Mesenchymal stem cell (in vitro differentiated cells and primary cell): ENCODE measurements at regions not wholly inside any gene's neighbourhood (a gene's known extent, or its start where the extent isn't known, plus 50 kb on each side); places are given as distances from the start of the nearest gene placed in this dataset.

ENCODE experiments used
- DNase-seq: peaks from one replicate; pipeline ENCODE4 v3.0.0-alpha.2; 2013
- H2AFZ ChIP-seq: one replicate; pipeline ENCODE4 v1.6.1; 2013; ENCODE audit warnings: low read depth, mild to moderate bottlenecking, control low read depth, inconsistent platforms, low read length, moderate library complexity
- H2AK5ac ChIP-seq: 2 replicates; pipeline ENCODE4 v1.6.1; 2013; ENCODE audit warnings: low read length, moderate library complexity, mild to moderate bottlenecking, inconsistent platforms; ENCODE audit not compliant: severe bottlenecking
- H2BK120ac ChIP-seq: one replicate; pipeline ENCODE4 v1.6.1; 2013; ENCODE audit warnings: low read depth, mild to moderate bottlenecking, inconsistent platforms, low read length, moderate library complexity
- H2BK12ac ChIP-seq, 2 experiments: one replicate each; pipeline ENCODE4 v1.6.1; 2013; ENCODE audit warnings: inconsistent platforms in 2 of 2, low read length in 2 of 2, mild to moderate bottlenecking in 2 of 2, moderate library complexity in 2 of 2, control low read depth in 1 of 2
- H2BK15ac ChIP-seq: one replicate; pipeline ENCODE4 v1.6.1; 2013; ENCODE audit warnings: mild to moderate bottlenecking, low read depth, inconsistent platforms; ENCODE audit not compliant: poor library complexity, severe bottlenecking
- H2BK5ac ChIP-seq: 2 replicates; pipeline ENCODE4 v1.6.1; 2013; ENCODE audit warnings: low read depth, mild to moderate bottlenecking, low read length, control low read depth, inconsistent platforms; ENCODE audit not compliant: poor library complexity, severe bottlenecking
- H3K14ac ChIP-seq, 2 experiments: one replicate each; pipeline ENCODE4 v1.6.1; 2013; ENCODE audit warnings: inconsistent platforms in 2 of 2, low read length in 2 of 2, control low read depth in 1 of 2, mild to moderate bottlenecking in 1 of 2, moderate library complexity in 1 of 2
- H3K18ac ChIP-seq, 2 experiments: one replicate each; pipeline ENCODE4 v1.6.1; 2013; ENCODE audit warnings: inconsistent platforms in 2 of 2, low read length in 2 of 2, control low read depth in 1 of 2, low read depth in 1 of 2, mild to moderate bottlenecking in 1 of 2
- H3K23ac ChIP-seq, 2 experiments: one replicate each; pipeline ENCODE4 v1.6.1; 2013; ENCODE audit warnings: inconsistent platforms in 2 of 2, low read length in 2 of 2, mild to moderate bottlenecking in 2 of 2, moderate library complexity in 2 of 2, control low read depth in 1 of 2
- H3K27ac ChIP-seq: 2 replicates; pipeline ENCODE4 v1.5.1; 2013; ENCODE audit warnings: mild to moderate bottlenecking, moderate library complexity, low read length, control low read depth, inconsistent platforms; ENCODE audit not compliant: poor library complexity, severe bottlenecking
- H3K27me3 ChIP-seq, 2 experiments: 2 replicates each; pipeline versions ENCODE4 v1.6.1 to v1.7.0; 2013; ENCODE audit warnings: low read length in 2 of 2, mild to moderate bottlenecking in 2 of 2, moderate library complexity in 2 of 2, control low read depth in 1 of 2, inconsistent platforms in 1 of 2; ENCODE audit not compliant: control insufficient read depth in 1 of 2, insufficient read depth in 1 of 2
- H3K36me3 ChIP-seq, 2 experiments: 2 replicates each; pipeline versions ENCODE4 v1.6.1 to v1.7.0; 2013; ENCODE audit warnings: low read length in 2 of 2, control low read depth in 1 of 2, inconsistent platforms in 1 of 2, low read depth in 1 of 2, mild to moderate bottlenecking in 1 of 2; ENCODE audit not compliant: insufficient read depth in 2 of 2, control insufficient read depth in 1 of 2
- H3K4ac ChIP-seq, 2 experiments: one replicate each; pipeline ENCODE4 v1.6.1; 2013; ENCODE audit warnings: inconsistent platforms in 2 of 2, low read length in 2 of 2, mild to moderate bottlenecking in 2 of 2, moderate library complexity in 2 of 2, control low read depth in 1 of 2, low read depth in 1 of 2
- H3K4me1 ChIP-seq: 2 replicates; pipeline ENCODE4 v1.6.1; 2013; ENCODE audit warnings: low read depth, low read length, control low read depth; ENCODE audit not compliant: control insufficient read depth, insufficient read depth
- H3K4me2 ChIP-seq: 2 replicates; pipeline ENCODE4 v1.6.1; 2013; ENCODE audit warnings: low read length, mild to moderate bottlenecking, inconsistent platforms; ENCODE audit not compliant: poor library complexity, severe bottlenecking
- H3K4me3 ChIP-seq, 2 experiments: 2 replicates each; pipeline versions ENCODE4 v1.5.1 to v1.7.0; 2013; ENCODE audit warnings: low read length in 2 of 2, mild to moderate bottlenecking in 2 of 2, control low read depth in 1 of 2, low read depth in 1 of 2; ENCODE audit not compliant: insufficient read depth in 1 of 2
- H3K79me1 ChIP-seq: replicated peaks from 2 replicates; pipeline ENCODE4 v1.6.1; 2013; ENCODE audit warnings: mild to moderate bottlenecking, control low read depth, low read length, inconsistent platforms; ENCODE audit not compliant: poor library complexity, severe bottlenecking
- H3K9ac ChIP-seq: 2 replicates; pipeline ENCODE4 v1.7.0; 2013; ENCODE audit warnings: mild to moderate bottlenecking, low read length, moderate library complexity
- H3K9me3 ChIP-seq: 2 replicates; pipeline ENCODE4 v1.7.0; 2013; ENCODE audit warnings: mild to moderate bottlenecking, low read length; ENCODE audit not compliant: control insufficient read depth
- H4K8ac ChIP-seq: one replicate; pipeline ENCODE4 v1.6.1; 2013; ENCODE audit warnings: inconsistent platforms, mild to moderate bottlenecking, low read length, moderate library complexity
- H4K91ac ChIP-seq: one replicate; pipeline ENCODE4 v1.6.1; 2013; ENCODE audit warnings: mild to moderate bottlenecking, low read length, inconsistent platforms
- WGBS: methylation state at CpG from one replicate; pipeline ENCODE4 v1.1.7; 2013; ENCODE audit warnings: mixed read lengths; 5-methylcytosine and 5-hydroxymethylcytosine counted together

DNA sequence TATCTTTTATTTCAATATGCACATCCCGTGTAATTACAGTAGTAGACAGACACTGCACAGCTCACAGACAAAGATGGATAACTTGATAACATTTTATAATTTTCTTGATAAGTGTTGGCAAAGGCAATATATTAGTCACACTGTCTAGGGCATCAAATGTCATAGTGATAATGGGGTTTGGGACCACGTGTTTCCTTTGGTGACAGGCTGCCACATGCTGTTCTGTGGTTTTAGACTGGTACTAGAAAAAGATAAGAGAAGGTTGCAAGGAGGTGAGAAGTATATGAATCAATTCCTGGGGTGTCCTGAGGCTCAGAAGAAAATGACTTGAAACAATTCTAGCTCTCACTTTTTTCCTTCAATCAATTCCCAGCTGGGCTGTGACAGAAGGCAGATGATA lies 258.8 kb upstream of the CHD1 start:
- H2AFZ ChIP-seq: no peak overlapping the region
- no peaks in the 10 kb centered on the region for H3K4me1 ChIP-seq
- no peak overlapping the region for H3K23ac ChIP-seq
- H3K27ac ChIP-seq: no peak overlapping the region
- no peak overlapping the region for H3K4me2 ChIP-seq
- no peak overlapping the region for H3K14ac ChIP-seq
- no peak overlapping the region for H2BK15ac ChIP-seq
- H3K9me3 ChIP-seq: no peaks in the 10 kb centered on the region
- H4K91ac ChIP-seq: no peak overlapping the region
- no peak overlapping the region for H3K9ac ChIP-seq
- H4K8ac ChIP-seq: no peak overlapping the region
- H2AK5ac ChIP-seq: no peak overlapping the region
- no peak overlapping the region for H3K4ac ChIP-seq
- H3K18ac ChIP-seq: no peak overlapping the region
- H3K27me3 ChIP-seq: no peaks in the 10 kb centered on the region
- H2BK12ac ChIP-seq: no peak overlapping the region
- no peak overlapping the region for H2BK5ac ChIP-seq
- no peak overlapping the region for H2BK120ac ChIP-seq
- no peaks in the 10 kb centered on the region for H3K79me1 ChIP-seq
- H3K36me3 ChIP-seq: no peaks in the 10 kb centered on the region
- no peak overlapping the region for H3K4me3 ChIP-seq
- no peak for DNase-seq
- WGBS: 36% methylated on average over 2 of the region's 2 CpGs

DNA sequence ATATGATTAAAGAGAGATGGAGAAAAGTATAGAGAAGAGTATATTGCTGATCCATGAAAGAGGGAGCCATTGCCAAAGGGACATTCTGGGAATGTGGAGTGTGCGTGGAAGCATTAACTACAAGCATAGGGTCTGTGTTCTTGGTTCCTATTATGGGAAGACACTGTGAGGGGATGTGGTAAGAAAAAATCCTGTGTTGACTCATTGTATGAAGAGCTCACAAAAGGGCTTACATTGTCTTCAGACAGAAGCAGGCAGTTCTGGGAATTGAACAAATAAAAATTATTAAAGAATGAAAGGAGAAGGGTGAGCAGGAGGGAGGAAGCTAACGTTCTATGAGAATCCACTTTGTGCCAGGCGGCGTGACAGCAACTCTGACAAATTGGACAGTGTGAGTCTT lies 250.4 kb upstream of the CHD1 start:
- Histone ChIP-seq H3K9ac (no peak overlapping the region), H3K23ac (no peak overlapping the region), H2BK5ac (no peak overlapping the region), H4K91ac (no peak overlapping the region), H3K4me2 (no peak overlapping the region), H2AK5ac (no peak overlapping the region), H2BK120ac (no peak overlapping the region), H3K14ac (no peak overlapping the region), H3K4me3 (no peak overlapping the region), H3K9me3 (no peaks in the 10 kb centered on the region), H2AFZ (no peak overlapping the region), H3K18ac (no peak overlapping the region), H3K4ac (no peak overlapping the region), H3K4me1 (no peaks in the 10 kb centered on the region), H3K27ac (no peak overlapping the region), H2BK12ac (no peak overlapping the region), H2BK15ac (no peak overlapping the region), H3K36me3 (no peaks in the 10 kb centered on the region), H3K79me1 (no peaks in the 10 kb centered on the region), H3K27me3 (no peaks in the 10 kb centered on the region), H4K8ac (no peak overlapping the region)
- WGBS: 91% methylated on average over 4 of the region's 4 CpGs
- no peak for DNase-seq

DNA sequence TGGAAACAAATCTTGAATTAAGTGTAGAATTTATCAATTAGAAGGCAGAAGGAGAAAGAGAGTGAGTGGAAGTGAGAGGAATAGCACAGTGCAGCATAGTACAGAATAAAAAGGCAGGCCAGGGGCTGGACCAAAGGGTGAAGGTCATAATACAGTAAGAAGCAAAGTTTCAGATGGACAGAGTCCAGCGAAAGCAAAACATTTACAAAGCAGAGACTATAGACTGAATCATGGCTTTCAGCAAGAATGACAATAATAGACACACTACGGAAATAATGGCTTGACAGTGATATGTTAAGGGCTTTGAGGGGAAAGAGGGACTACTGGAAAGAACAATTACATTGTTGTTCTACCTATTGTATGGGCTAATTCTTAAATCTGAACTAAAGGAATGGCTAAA lies 249.0 kb upstream of the CHD1 start:
- Histone ChIP-seq H2BK15ac (no peak overlapping the region), H2AFZ (no peak overlapping the region), H4K91ac (no peak overlapping the region), H2BK5ac (no peak overlapping the region), H3K4ac (no peak overlapping the region), H2AK5ac (no peak overlapping the region), H3K4me2 (no peak overlapping the region), H2BK12ac (no peak overlapping the region), H3K36me3 (no peaks in the 10 kb centered on the region), H3K23ac (no peak overlapping the region), H3K27ac (no peak overlapping the region), H3K4me1 (no peaks in the 10 kb centered on the region), H3K4me3 (no peak overlapping the region), H4K8ac (no peak overlapping the region), H3K9me3 (no peaks in the 10 kb centered on the region), H3K9ac (no peak overlapping the region), H2BK120ac (no peak overlapping the region), H3K27me3 (no peaks in the 10 kb centered on the region), H3K18ac (no peak overlapping the region), H3K14ac (no peak overlapping the region), H3K79me1 (no peaks in the 10 kb centered on the region)
- no peak for DNase-seq
- 83% methylated on average over 2 of the region's 2 CpGs for WGBS

DNA sequence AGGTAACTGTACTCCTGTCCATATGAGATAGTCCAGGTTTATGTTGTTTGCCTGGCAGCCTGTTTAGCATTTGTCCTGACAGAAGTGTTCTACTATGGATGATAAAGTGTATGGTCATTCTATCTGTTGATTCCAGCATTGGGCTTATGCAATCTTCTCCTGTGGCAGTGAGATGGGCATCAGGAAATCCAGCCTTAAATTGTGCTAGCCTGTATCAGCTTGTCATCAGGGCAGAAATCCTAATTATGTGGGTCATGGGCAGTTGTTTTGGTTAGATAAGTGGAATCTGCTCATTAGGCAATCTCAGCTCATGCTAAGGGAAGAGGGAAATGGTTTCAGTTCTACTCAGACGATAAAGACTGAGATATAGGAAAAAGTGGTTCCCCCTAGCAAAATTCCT lies 247.4 kb upstream of the CHD1 start:
- H4K8ac ChIP-seq: no peak overlapping the region
- WGBS: no CpG with 5 or more reads among the region's 1 CpG
- peak; percentile 6 for DNase-seq

More for the DNA sequence above, 247.4 kb upstream of the CHD1 start:
- Histone ChIP-seq H3K14ac (no peak overlapping the region), H2BK12ac (no peak overlapping the region), H3K79me1 (no peaks in the 10 kb centered on the region), H3K4me1 (no peaks in the 10 kb centered on the region), H3K23ac (no peak overlapping the region), H3K18ac (no peak overlapping the region), H2BK120ac (no peak overlapping the region), H2AK5ac (no peak overlapping the region), H3K27me3 (no peaks in the 10 kb centered on the region), H4K91ac (no peak overlapping the region), H3K9me3 (no peaks in the 10 kb centered on the region), H3K27ac (no peak overlapping the region), H2BK15ac (no peak overlapping the region), H2BK5ac (no peak overlapping the region), H3K4me3 (no peak overlapping the region), H3K9ac (no peak overlapping the region), H3K4me2 (no peak overlapping the region), H2AFZ (no peak overlapping the region), H3K4ac (no peak overlapping the region), H3K36me3 (no peaks in the 10 kb centered on the region)
